ENCODE measurements at regions not wholly inside any gene's neighbourhood (a gene's known extent, or its start where the extent isn't known, plus 50 kb on each side); places are given as distances from the start of the nearest gene placed in this dataset.

- Histone ChIP-seq H3K4me2 (ENCODE audit: insufficient read depth in 1 of 2, low read depth in 2 of 2, low read length in 2 of 2) (no peak overlapping the region), H3K4ac (replicated peaks; ENCODE audit: insufficient read length, low read depth, low read length) (no peak overlapping the region), H3K23ac (ENCODE audit: insufficient read length) (no peak overlapping the region), H2AFZ (ENCODE audit: low read length) (no peak overlapping the region), H3K27me3 (replicated peaks in 1 of 4; ENCODE audit: control insufficient read depth in 3 of 4, extremely low read depth in 1 of 4, insufficient read depth in 3 of 4, low read length in 3 of 4) (no peaks in the 10 kb centered on the region), H3K23me2 (ENCODE audit: low read depth, low read length) (no peaks in the 10 kb centered on the region), H3K9me3 (ENCODE audit: insufficient read depth in 2 of 2, low read depth in 1 of 2, low read length in 1 of 2) (0 out of 4 replicates have a peak, but pooled peaks cover 0 to 4% of the 10 kb centered on the region in 2 experiments), H2BK5ac (ENCODE audit: low read depth, low read length) (no peak overlapping the region), H3K18ac (ENCODE audit: extremely low read depth, low read length) (no peak overlapping the region), H2BK120ac (replicated peaks; ENCODE audit: low read depth, low read length) (no peak overlapping the region), H4K20me1 (replicated peaks in 1 of 2; ENCODE audit: control insufficient read depth in 1 of 2, insufficient read depth in 2 of 2, low read length in 2 of 2) (no peaks in the 10 kb centered on the region), H4K91ac (replicated peaks; ENCODE audit: insufficient read length, low read length) (no peak overlapping the region), H3K27ac (ENCODE audit: low read depth, low read length) (no peak overlapping the region), H3K9ac (replicated peaks in 1 of 4; ENCODE audit: extremely low read depth in 1 of 4, low read depth in 3 of 4, low read length in 3 of 4) (no peak overlapping the region), H2BK12ac (ENCODE audit: low read depth, low read length) (no peak overlapping the region), H2AK5ac (ENCODE audit: low read depth, low read length) (no peak overlapping the region), H2BK20ac (ENCODE audit: low read length) (no peak overlapping the region), H3K4me3 (ENCODE audit: extremely low read depth in 1 of 4, insufficient read depth in 2 of 4, low read depth in 3 of 4, low read length in 4 of 4) (no peak overlapping the region), H2BK15ac (ENCODE audit: low read length) (no peak overlapping the region), H3K56ac (replicated peaks; ENCODE audit: insufficient read length, low read depth, low read length) (no peak overlapping the region), H3K14ac (ENCODE audit: insufficient read length) (no peak overlapping the region), H3K79me1 (ENCODE audit: low read depth, low read length) (no peaks in the 10 kb centered on the region), H4K5ac (ENCODE audit: insufficient read length, low read depth, low read length) (no peak overlapping the region), H3K79me2 (ENCODE audit: control insufficient read depth in 1 of 2, insufficient read depth in 2 of 2, low read length in 2 of 2) (no peaks in the 10 kb centered on the region), H4K8ac (ENCODE audit: extremely low read depth, insufficient read depth, low read length) (no peak overlapping the region), H3K4me1 (replicated peaks in 1 of 4; ENCODE audit: control insufficient read depth in 3 of 4, insufficient read depth in 4 of 4, low read length in 3 of 4) (0 out of 7 replicates have a peak, but pooled peaks cover 0 to 3% (median 0%) of the 10 kb centered on the region in 4 experiments), H3K36me3 (ENCODE audit: control insufficient read depth in 2 of 4, insufficient read depth in 4 of 4, low read length in 3 of 4) (no peaks in the 10 kb centered on the region)
- ChIA-PET CTCF (ENCODE audit: partially characterized antibody) (no interaction called here), POLR2A (ENCODE audit: partially characterized antibody) (no interaction called here)
- DNase-seq (ENCODE audit: low read depth in 1 of 2, low spot score in 2 of 2) (no peak), FAIRE-seq (no peak)
- WGBS, 2 experiments (ENCODE audit: extremely low coverage in 1 of 2, insufficient coverage in 1 of 2, insufficient read length in 1 of 2, insufficient replicate concordance in 2 of 2, low coverage in 1 of 2, low lambda C conversion rate in 2 of 2, missing lambda C conversion rate in 1 of 2): 100% methylated on average over 1 of the region's 2 CpGs; no CpG with 5 or more reads in 1 of the 2 experiments
- TF ChIP-seq RXRA (IDR thresholded peaks at IDR 0.05; ENCODE audit: insufficient read depth, low read depth, low read length): no peak
- no peak for TF ChIP-seq JUND (IDR thresholded peaks at IDR 0.05; ENCODE audit: low read length)
- TF ChIP-seq SRF (IDR thresholded peaks at IDR 0.05; ENCODE audit: low read depth, low read length): no peak
- TF ChIP-seq ASH2L (IDR thresholded peaks at IDR 0.05; ENCODE audit: low read length): no peak
- no peak for TF ChIP-seq MAX (IDR thresholded peaks at IDR 0.05)
- TF ChIP-seq TEAD4 (IDR thresholded peaks at IDR 0.05; ENCODE audit: low read depth, low read length): no peak
- no peak for TF ChIP-seq HDAC6 (IDR thresholded peaks at IDR 0.05; ENCODE audit: low read depth, low read length)
- no peak for TF ChIP-seq FOSL1 (IDR thresholded peaks at IDR 0.05; ENCODE audit: insufficient read depth, low read depth, low read length)
- TF ChIP-seq SIN3A (conservative IDR thresholded peaks at IDR 0.05 in 1 of 2, IDR thresholded peaks at IDR 0.05 in 1 of 2; ENCODE audit: low read depth in 1 of 2, low read length in 2 of 2): no peak
- no peak for TF ChIP-seq GTF2F1 (IDR thresholded peaks at IDR 0.05; ENCODE audit: borderline replicate concordance, low read depth, low read length)
- TF ChIP-seq POLR2AphosphoS5 (IDR thresholded peaks at IDR 0.05; ENCODE audit: low read depth, low read length): no peak
- TF ChIP-seq EGR1 (IDR thresholded peaks at IDR 0.05; ENCODE audit: borderline replicate concordance, low read depth, low read length): no peak
- TF ChIP-seq SIRT6 (IDR thresholded peaks at IDR 0.05; ENCODE audit: low read length): no peak
- no peak for TF ChIP-seq RAD21 (IDR thresholded peaks at IDR 0.05 in 1 of 2, conservative IDR thresholded peaks at IDR 0.05 in 1 of 2; ENCODE audit: low read depth in 2 of 2, low read length in 2 of 2)
- TF ChIP-seq TBP (IDR thresholded peaks at IDR 0.05; ENCODE audit: low read depth, low read length): no peak
- no peak for TF ChIP-seq NRF1 (IDR thresholded peaks at IDR 0.05; ENCODE audit: low read depth, low read length)
Measured at GRCh38 chr5:2355859-2356258, 395.6 kb downstream of the IRX2 start.

Measured in H1 (cell line).